ENCODE measurements at regions not wholly inside any gene's neighbourhood (a gene's known extent, or its start where the extent isn't known, plus 50 kb on each side); places are given as distances from the start of the nearest gene placed in this dataset.

GRCh38 chr3:39000008-39000450 lies 51.7 kb downstream of the SCN11A start:
- Histone ChIP-seq H4K20me1 (ENCODE audit: low read length) (no peaks in the 10 kb centered on the region), H2AFZ (ENCODE audit: low read length) (no peak overlapping the region), H3K9me3 (ENCODE audit: low read length) (no peaks in the 10 kb centered on the region), H3K9ac (ENCODE audit: low read length) (no peak overlapping the region), H3K36me3 (ENCODE audit: low read depth, low read length) (no peaks in the 10 kb centered on the region), H3K27ac (ENCODE audit: low read length) (no peak overlapping the region), H3K9me2 (replicated peaks; ENCODE audit: low read length) (no peaks in the 10 kb centered on the region), H3K4me1 (ENCODE audit: insufficient read depth, low read length) (no peaks in the 10 kb centered on the region; the same call in 1 of the 2 replicates), H3K79me2 (ENCODE audit: low read length) (no peaks in the 10 kb centered on the region), H3K4me2 (ENCODE audit: low read length) (no peak overlapping the region), H3K27me3 (ENCODE audit: low read length) (peaks cover 16% of the 10 kb centered on the region), H3K4me3 (ENCODE audit: low read length) (no peak overlapping the region), H3F3A (ENCODE audit: low read length, unreplicated experiment) (no peaks in the 10 kb centered on the region)
- TF ChIP-seq, protein P1, sequence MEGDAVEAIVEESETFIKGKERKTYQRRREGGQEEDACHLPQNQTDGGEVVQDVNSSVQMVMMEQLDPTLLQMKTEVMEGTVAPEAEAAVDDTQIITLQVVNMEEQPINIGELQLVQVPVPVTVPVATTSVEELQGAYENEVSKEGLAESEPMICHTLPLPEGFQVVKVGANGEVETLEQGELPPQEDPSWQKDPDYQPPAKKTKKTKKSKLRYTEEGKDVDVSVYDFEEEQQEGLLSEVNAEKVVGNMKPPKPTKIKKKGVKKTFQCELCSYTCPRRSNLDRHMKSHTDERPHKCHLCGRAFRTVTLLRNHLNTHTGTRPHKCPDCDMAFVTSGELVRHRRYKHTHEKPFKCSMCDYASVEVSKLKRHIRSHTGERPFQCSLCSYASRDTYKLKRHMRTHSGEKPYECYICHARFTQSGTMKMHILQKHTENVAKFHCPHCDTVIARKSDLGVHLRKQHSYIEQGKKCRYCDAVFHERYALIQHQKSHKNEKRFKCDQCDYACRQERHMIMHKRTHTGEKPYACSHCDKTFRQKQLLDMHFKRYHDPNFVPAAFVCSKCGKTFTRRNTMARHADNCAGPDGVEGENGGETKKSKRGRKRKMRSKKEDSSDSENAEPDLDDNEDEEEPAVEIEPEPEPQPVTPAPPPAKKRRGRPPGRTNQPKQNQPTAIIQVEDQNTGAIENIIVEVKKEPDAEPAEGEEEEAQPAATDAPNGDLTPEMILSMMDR (conservative IDR thresholded peaks at IDR 0.05; ENCODE audit: low read depth, low read length) = peak; percentile 99
- no peak for TF ChIP-seq EZH2 (IDR thresholded peaks at IDR 0.05; ENCODE audit: low read length, unreplicated experiment)
- CTCF ChIA-PET = interaction anchor here (0.7 to 1.2 kb wide), 8 partner anchors 12 to 479 kb away, joined by 3 to 6 read pairs (median 4); no protein-coding TSS in a partner anchor
- no TSS peak for BruUV-seq (replicated peaks)
- POLR2A ChIA-PET (ENCODE audit: unreplicated experiment) = interaction anchor here (0.8 kb wide), 1 partner anchor 358 kb away, joined by 3 read pairs; no protein-coding TSS in a partner anchor
- intact Hi-C loops (cut with micrococcal nuclease) = loop anchor here (1.0 to 5.0 kb wide), 5 partner anchors 31 to 504 kb away; partner anchors contain the start of gene EXOG
- ATAC-seq (peak; percentile 88), DNase-seq (peak; percentile 90)

GRCh38 chr3:38998086-38998485 lies 53.7 kb downstream of the SCN11A start:
- H3K9me3 ChIP-seq (ENCODE audit: low read length) = no peaks in the 10 kb centered on the region
- no peak overlapping the region for H3K9ac ChIP-seq (ENCODE audit: low read length)
- peaks cover 3% of the 10 kb centered on the region for H3K4me1 ChIP-seq (ENCODE audit: insufficient read depth, low read length)
- intact Hi-C loops (cut with micrococcal nuclease) = no loop called here
- no peak overlapping the region; the same call in 1 of the 2 replicates for H3K27ac ChIP-seq (ENCODE audit: low read length)
- H3K9me2 ChIP-seq (replicated peaks; ENCODE audit: low read length) = no peaks in the 10 kb centered on the region
- ATAC-seq = 0 out of 2 replicates have a peak, but pooled peaks have one; percentile 33
- H4K20me1 ChIP-seq (ENCODE audit: low read length) = no peaks in the 10 kb centered on the region
- TF ChIP-seq, protein P1 (conservative IDR thresholded peaks at IDR 0.05; ENCODE audit: low read depth, low read length) = no peak
- TF ChIP-seq EZH2 (IDR thresholded peaks at IDR 0.05; ENCODE audit: low read length, unreplicated experiment) (no peak), EZH2phosphoT487 (IDR thresholded peaks at IDR 0.05; ENCODE audit: borderline replicate concordance, low read length) (no peak)
- ChIA-PET POLR2A (ENCODE audit: unreplicated experiment) (no interaction called here), CTCF (no interaction called here)
- no peaks in the 10 kb centered on the region for H3K36me3 ChIP-seq (ENCODE audit: low read depth, low read length)
- DNase-seq = peak; percentile 38
- no peaks in the 10 kb centered on the region for H3K79me2 ChIP-seq (ENCODE audit: low read length)
- no peak overlapping the region for H3K4me3 ChIP-seq (ENCODE audit: low read length)
- no peak overlapping the region for H3K4me2 ChIP-seq (ENCODE audit: low read length)
- H3F3A ChIP-seq (ENCODE audit: low read length, unreplicated experiment) = no peaks in the 10 kb centered on the region
- H3K27me3 ChIP-seq (ENCODE audit: low read length) = peaks cover 12% of the 10 kb centered on the region
- H2AFZ ChIP-seq (ENCODE audit: low read length) = no peak overlapping the region
- BruUV-seq (replicated peaks) = no TSS peak

GRCh38 chr3:38996193-38996592 lies 55.6 kb downstream of the SCN11A start:
- Histone ChIP-seq H3K9ac (ENCODE audit: low read length) (no peak overlapping the region), H3K27ac (ENCODE audit: low read length) (no peak overlapping the region), H3K79me2 (ENCODE audit: low read length) (no peaks in the 10 kb centered on the region), H3K36me3 (ENCODE audit: low read depth, low read length) (no peaks in the 10 kb centered on the region), H3K9me3 (ENCODE audit: low read length) (no peaks in the 10 kb centered on the region), H3K9me2 (replicated peaks; ENCODE audit: low read length) (no peaks in the 10 kb centered on the region), H2AFZ (ENCODE audit: low read length) (no peak overlapping the region), H3K4me3 (ENCODE audit: low read length) (no peak overlapping the region), H3K27me3 (ENCODE audit: low read length) (no peaks in the 10 kb centered on the region), H3K4me2 (ENCODE audit: low read length) (no peak overlapping the region), H4K20me1 (ENCODE audit: low read length) (no peaks in the 10 kb centered on the region), H3K4me1 (ENCODE audit: insufficient read depth, low read length) (peaks cover 16% of the 10 kb centered on the region), H3F3A (ENCODE audit: low read length, unreplicated experiment) (no peaks in the 10 kb centered on the region)
- ATAC-seq = no peak
- CTCF ChIA-PET = no interaction called here
- intact Hi-C loops (cut with micrococcal nuclease) = no loop called here
- POLR2A ChIA-PET (ENCODE audit: unreplicated experiment) = no interaction called here
- TF ChIP-seq EZH2 (IDR thresholded peaks at IDR 0.05; ENCODE audit: low read length, unreplicated experiment) (no peak), EZH2phosphoT487 (IDR thresholded peaks at IDR 0.05; ENCODE audit: borderline replicate concordance, low read length) (no peak)
- TF ChIP-seq, protein P1 (conservative IDR thresholded peaks at IDR 0.05; ENCODE audit: low read depth, low read length) = no peak
- DNase-seq = no peak
- BruUV-seq (replicated peaks) = no TSS peak

Measured in PC-3 (cell line).